ENCODE measurements at regions not wholly inside any gene's neighbourhood (a gene's known extent, or its start where the extent isn't known, plus 50 kb on each side); places are given as distances from the start of the nearest gene placed in this dataset.

- DNase-seq (ENCODE audit: low read depth) (no peak), FAIRE-seq (peak; percentile 7)
- no peak for TF ChIP-seq CTCF (IDR thresholded peaks at IDR 0.05; ENCODE audit: insufficient read depth, low read length, severe bottlenecking)
- Histone ChIP-seq H3K4me3 (ENCODE audit: low read depth, low read length) (no peak overlapping the region), H3K27me3 (ENCODE audit: control insufficient read depth, insufficient read depth, low read length) (no peaks in the 10 kb centered on the region), H3K36me3 (ENCODE audit: control insufficient read depth, insufficient read depth, low read length) (no peaks in the 10 kb centered on the region)
These were observed 357.9 kb downstream of the PTEN start for GRCh38 chr10:88221010-88221973.

GRCh38 chr10:88222881-88223280 lies 359.5 kb downstream of the PTEN start:
- Histone ChIP-seq H3K4me3 (ENCODE audit: low read depth, low read length) (no peak overlapping the region), H3K27me3 (ENCODE audit: control insufficient read depth, insufficient read depth, low read length) (no peaks in the 10 kb centered on the region), H3K36me3 (ENCODE audit: control insufficient read depth, insufficient read depth, low read length) (no peaks in the 10 kb centered on the region)
- DNase-seq (ENCODE audit: low read depth) (peak; percentile 55), FAIRE-seq (no peak)
- no peak for TF ChIP-seq CTCF (IDR thresholded peaks at IDR 0.05; ENCODE audit: insufficient read depth, low read length, severe bottlenecking)
